Neuronal stem cell (in vitro differentiated cells): ENCODE measurements at regions not wholly inside any gene's neighbourhood (a gene's known extent, or its start where the extent isn't known, plus 50 kb on each side); places are given as distances from the start of the nearest gene placed in this dataset.
A peak's percentile ranks its signal among the peaks of the same experiment; 100 is the strongest.

Experiments used
- DNase-seq: peaks from one replicate; pipeline ENCODE4 v3.0.0-alpha.2; 2013; ENCODE audit warnings: low spot score
- H2AFZ ChIP-seq: one replicate; pipeline ENCODE4 v1.6.1; 2013; ENCODE audit warnings: mild to moderate bottlenecking, low read length, inconsistent platforms
- H2AK5ac ChIP-seq: 2 replicates; pipeline ENCODE4 v1.6.1; 2013; ENCODE audit warnings: low read depth, mild to moderate bottlenecking, inconsistent platforms, low read length, moderate library complexity, mixed read lengths
- H2BK120ac ChIP-seq: 2 replicates; pipeline ENCODE4 v1.6.1; 2013; ENCODE audit warnings: low read depth, mild to moderate bottlenecking, inconsistent platforms, low read length, moderate library complexity, mixed read lengths
- H2BK12ac ChIP-seq: one replicate; pipeline ENCODE4 v1.6.1; 2013; ENCODE audit warnings: low read length, inconsistent platforms
- H2BK15ac ChIP-seq: 2 replicates; pipeline ENCODE4 v1.6.1; 2013; ENCODE audit warnings: mild to moderate bottlenecking, low read length, inconsistent platforms, mixed read lengths
- H2BK5ac ChIP-seq: one replicate; pipeline ENCODE4 v1.6.1; 2013; ENCODE audit warnings: inconsistent platforms, mild to moderate bottlenecking, low read length, moderate library complexity
- H3K14ac ChIP-seq: one replicate; pipeline ENCODE4 v1.6.1; 2013; ENCODE audit warnings: low read length, inconsistent platforms
- H3K18ac ChIP-seq: 2 replicates; pipeline ENCODE4 v1.6.1; 2013; ENCODE audit warnings: low read length, inconsistent platforms
- H3K23ac ChIP-seq: 2 replicates; pipeline ENCODE4 v1.6.1; 2013; ENCODE audit warnings: low read depth, mild to moderate bottlenecking, mixed read lengths, low read length, inconsistent platforms; ENCODE audit not compliant: poor library complexity
- H3K27ac ChIP-seq: replicated peaks from 3 replicates; pipeline ENCODE4 v1.5.1; 2013; ENCODE audit warnings: low read length, inconsistent platforms
- H3K27me3 ChIP-seq, 3 experiments: 2 replicates each; pipeline ENCODE4 v1.6.1; 2013; ENCODE audit warnings: low read length in 3 of 3, mild to moderate bottlenecking in 2 of 3, inconsistent platforms in 1 of 3, low read depth in 1 of 3, mixed read lengths in 1 of 3, moderate library complexity in 1 of 3; ENCODE audit not compliant: control insufficient read depth in 3 of 3, insufficient read depth in 3 of 3
- H3K36me3 ChIP-seq, 2 donors: replicated peaks in 1 of 2; 2 replicates each; pipeline ENCODE4 v1.6.1; 2013; ENCODE audit warnings: low read length in 2 of 2; ENCODE audit not compliant: control insufficient read depth in 2 of 2, insufficient read depth in 2 of 2
- H3K4ac ChIP-seq: 2 replicates; pipeline ENCODE4 v1.6.1; 2013; ENCODE audit warnings: inconsistent platforms, mild to moderate bottlenecking, low read length, moderate library complexity
- H3K4me1 ChIP-seq, 2 donors: 1 replicate in 1 of 2; 2 replicates in 1 of 2; pipeline ENCODE4 v1.6.1; 2013; ENCODE audit warnings: low read length in 2 of 2, low read depth in 1 of 2; ENCODE audit not compliant: control insufficient read depth in 2 of 2, insufficient read depth in 1 of 2
- H3K4me2 ChIP-seq: one replicate; pipeline ENCODE4 v1.6.1; 2013; ENCODE audit warnings: mild to moderate bottlenecking, low read length, inconsistent platforms; ENCODE audit not compliant: insufficient read depth, poor library complexity, severe bottlenecking
- H3K4me3 ChIP-seq, 2 donors: 2 replicates each; pipeline ENCODE4 v1.5.1; 2013; ENCODE audit warnings: low read length in 2 of 2, mild to moderate bottlenecking in 2 of 2, inconsistent platforms in 1 of 2, moderate library complexity in 1 of 2
- H3K79me1 ChIP-seq: one replicate; pipeline ENCODE4 v1.6.1; 2013; ENCODE audit warnings: low read depth, mild to moderate bottlenecking, inconsistent platforms, low read length, moderate library complexity
- H3K9ac ChIP-seq: one replicate; pipeline ENCODE4 v1.6.1; 2013; ENCODE audit warnings: mild to moderate bottlenecking, low read depth, low read length, inconsistent platforms; ENCODE audit not compliant: poor library complexity
- H3K9me3 ChIP-seq, 2 donors: replicated peaks in 1 of 2; 2 replicates each; pipeline versions ENCODE3 to v1.6.1; 2013; ENCODE audit warnings: low read length in 2 of 2, mild to moderate bottlenecking in 2 of 2, inconsistent platforms in 1 of 2, low read depth in 1 of 2, mixed read lengths in 1 of 2, moderate library complexity in 1 of 2; ENCODE audit not compliant: control insufficient read depth in 2 of 2, insufficient read depth in 1 of 2
- H4K8ac ChIP-seq: one replicate; pipeline ENCODE4 v1.6.1; 2013; ENCODE audit warnings: low read depth, mild to moderate bottlenecking, inconsistent platforms, low read length, moderate library complexity
- H4K91ac ChIP-seq: one replicate; pipeline ENCODE4 v1.6.1; 2013; ENCODE audit warnings: low read length, low read depth, mild to moderate bottlenecking, inconsistent platforms; ENCODE audit not compliant: poor library complexity
- WGBS, 2 donors: extraction: QIAGEN DNeasy Blood & Tissue Kit; methylation state at CpG; one replicate each; pipeline ENCODE4 v1.1.7; 2013; ENCODE audit warnings: missing lambda C conversion rate in 2 of 2, mixed read lengths in 1 of 2; ENCODE audit not compliant: insufficient read length in 2 of 2, insufficient replicate concordance in 1 of 2; ENCODE audit errors: extremely low coverage in 2 of 2; 5-methylcytosine and 5-hydroxymethylcytosine counted together

DNA sequence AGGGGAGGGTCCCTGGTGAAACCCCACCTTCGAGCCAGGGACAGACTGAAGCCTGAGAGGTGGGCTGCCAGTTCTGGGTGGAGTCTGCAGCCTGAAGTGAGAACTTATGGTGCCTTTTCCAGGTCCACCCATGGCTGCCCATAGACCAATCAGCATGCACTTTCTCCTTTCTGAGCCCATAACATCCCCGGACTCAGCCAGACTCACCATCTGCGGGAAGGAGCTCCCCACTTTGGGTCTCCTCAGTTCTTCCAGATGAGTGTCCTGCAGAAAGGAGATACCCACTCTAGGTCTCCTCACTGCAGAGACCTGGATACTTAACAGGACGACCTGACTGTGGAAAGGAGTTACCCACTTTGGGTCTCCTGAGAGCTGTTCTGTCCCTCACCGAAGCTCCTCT lies 1673.4 kb upstream of the TMEFF2 start:
- Histone ChIP-seq H2AFZ (no peak overlapping the region), H3K4me3 (no peak overlapping the region)

DNA sequence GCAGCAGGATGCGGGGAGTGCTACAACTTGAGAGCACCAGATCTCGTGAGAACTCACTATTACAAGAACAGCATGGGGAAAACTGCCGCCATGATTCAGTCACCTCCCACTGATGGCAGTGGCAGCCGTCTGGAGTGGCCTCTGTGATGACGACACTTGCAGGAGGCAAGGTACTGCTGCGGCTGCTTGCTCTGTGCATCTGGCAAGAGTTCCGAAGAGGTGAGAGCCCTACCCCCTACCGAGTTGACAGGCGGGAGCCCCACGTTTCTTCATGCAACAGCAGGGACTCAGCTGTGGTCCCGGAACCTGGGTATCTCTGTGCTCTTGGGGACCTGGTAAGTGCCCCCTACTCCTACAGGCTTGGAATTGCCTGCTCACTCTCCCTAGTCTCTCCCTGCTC lies 1672.7 kb upstream of the TMEFF2 start:
- Histone ChIP-seq H3K23ac (no peak overlapping the region), H3K27ac (no peak overlapping the region), H2AK5ac (no peak overlapping the region), H3K79me1 (no peaks in the 10 kb centered on the region), H3K36me3 (no peaks in the 10 kb centered on the region), H4K91ac (no peak overlapping the region), H3K18ac (peak overlapping the region; percentile 57), H3K4ac (no peak overlapping the region), H2BK5ac (no peak overlapping the region), H3K14ac (peak overlapping the region; percentile 38), H3K4me3 (no peak overlapping the region), H2BK120ac (no peak overlapping the region), H3K9me3 (peaks cover 0 to 5% of the 10 kb centered on the region in 2 donors), H3K27me3 (no peaks in the 10 kb centered on the region), H3K4me2 (no peak overlapping the region), H3K4me1 (no peaks in the 10 kb centered on the region), H4K8ac (no peak overlapping the region), H3K9ac (no peak overlapping the region), H2BK15ac (no peak overlapping the region), H2BK12ac (no peak overlapping the region), H2AFZ (no peak overlapping the region)
- WGBS, 2 donors: no CpG with 5 or more reads among the region's 11 CpGs
- DNase-seq: no peak

More for the DNA sequence above, 1673.4 kb upstream of the TMEFF2 start:
- Histone ChIP-seq H3K18ac (no peak overlapping the region), H3K14ac (no peak overlapping the region), H2BK12ac (no peak overlapping the region), H3K4me1 (no peaks in the 10 kb centered on the region), H3K4ac (no peak overlapping the region), H3K79me1 (no peaks in the 10 kb centered on the region), H3K9ac (no peak overlapping the region), H3K36me3 (no peaks in the 10 kb centered on the region), H3K23ac (no peak overlapping the region), H4K91ac (no peak overlapping the region), H3K4me2 (no peak overlapping the region), H3K27ac (no peak overlapping the region), H4K8ac (no peak overlapping the region), H2AK5ac (no peak overlapping the region), H3K9me3 (peaks cover 0 to 5% of the 10 kb centered on the region in 2 donors), H2BK15ac (no peak overlapping the region), H3K27me3 (no peaks in the 10 kb centered on the region), H2BK120ac (no peak overlapping the region), H2BK5ac (no peak overlapping the region)
- DNase-seq: no peak
- WGBS, 2 donors: no CpG with 5 or more reads among the region's 5 CpGs

DNA sequence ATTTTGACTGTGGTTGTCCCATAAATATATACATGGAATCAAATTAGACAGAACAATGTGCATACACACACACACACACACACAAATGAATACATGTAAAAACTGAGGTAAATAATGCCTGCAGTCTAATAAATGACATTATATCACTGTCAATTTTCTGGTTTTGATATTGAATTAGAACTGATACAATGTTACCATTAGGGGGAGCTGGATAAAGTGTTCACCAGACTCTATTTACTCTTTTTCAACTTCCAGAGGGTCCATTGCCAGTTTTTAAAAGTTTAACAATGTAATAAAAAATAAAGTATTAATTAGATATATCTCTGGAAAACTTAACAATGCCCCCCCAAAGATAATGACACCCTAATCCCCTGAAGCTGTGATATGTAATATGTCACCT lies 1666.8 kb upstream of the TMEFF2 start:
- H3K14ac ChIP-seq: no peak overlapping the region
- no peak overlapping the region for H3K4me3 ChIP-seq
- no peak overlapping the region for H2AFZ ChIP-seq
- H4K8ac ChIP-seq: no peak overlapping the region
- H4K91ac ChIP-seq: no peak overlapping the region
- H2BK120ac ChIP-seq: no peak overlapping the region
- H3K18ac ChIP-seq: no peak overlapping the region
- no peak overlapping the region for H2BK12ac ChIP-seq
- DNase-seq: no peak
- no peaks in the 10 kb centered on the region for H3K27me3 ChIP-seq
- H2BK5ac ChIP-seq: no peak overlapping the region
- H3K27ac ChIP-seq: no peak overlapping the region
- H3K9me3 ChIP-seq: no peaks in the 10 kb centered on the region
- H2AK5ac ChIP-seq: no peak overlapping the region
- H2BK15ac ChIP-seq: no peak overlapping the region
- no peak overlapping the region for H3K4ac ChIP-seq
- H3K4me2 ChIP-seq: no peak overlapping the region
- H3K23ac ChIP-seq: no peak overlapping the region
- no peaks in the 10 kb centered on the region for H3K4me1 ChIP-seq
- no peaks in the 10 kb centered on the region for H3K79me1 ChIP-seq
- no peak overlapping the region for H3K9ac ChIP-seq
- no peaks in the 10 kb centered on the region for H3K36me3 ChIP-seq

DNA sequence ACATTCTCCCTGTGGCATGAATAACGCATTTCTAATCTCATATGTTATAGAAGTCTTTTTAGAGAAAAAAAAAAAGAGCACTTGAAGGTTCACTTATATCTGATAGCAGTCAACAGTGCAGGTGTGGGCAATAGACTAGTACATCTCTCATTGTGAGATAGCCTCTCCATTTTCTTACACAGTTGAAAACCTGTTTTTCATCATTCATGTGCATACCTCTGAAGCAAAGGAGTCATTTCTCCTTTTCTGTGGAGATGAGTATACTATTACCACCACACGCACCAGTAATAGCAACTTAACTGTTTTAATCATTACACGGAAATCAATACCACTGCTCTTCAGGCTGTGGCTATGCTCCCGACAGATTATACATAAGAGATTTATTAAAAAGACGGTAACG lies 1653.3 kb upstream of the TMEFF2 start:
- H2AFZ ChIP-seq: no peak overlapping the region
- whole genome bisulfite sequencing, 2 donors: no CpG with 5 or more reads among the region's 6 CpGs
- H3K4me1 ChIP-seq: no peaks in the 10 kb centered on the region
- H4K91ac ChIP-seq: no peak overlapping the region
- H3K14ac ChIP-seq: no peak overlapping the region
- no peak overlapping the region for H3K4ac ChIP-seq
- no peak overlapping the region for H2BK15ac ChIP-seq
- no peak overlapping the region for H2AK5ac ChIP-seq
- H3K23ac ChIP-seq: no peak overlapping the region
- no peak overlapping the region for H3K27ac ChIP-seq
- H2BK120ac ChIP-seq: no peak overlapping the region
- H3K9me3 ChIP-seq: no peaks in the 10 kb centered on the region
- no peaks in the 10 kb centered on the region for H3K36me3 ChIP-seq
- no peak for DNase-seq
- H2BK12ac ChIP-seq: no peak overlapping the region
- H2BK5ac ChIP-seq: no peak overlapping the region
- no peaks in the 10 kb centered on the region for H3K27me3 ChIP-seq
- H4K8ac ChIP-seq: no peak overlapping the region
- H3K9ac ChIP-seq: no peak overlapping the region
- no peak overlapping the region for H3K4me2 ChIP-seq
- no peak overlapping the region for H3K4me3 ChIP-seq
- H3K18ac ChIP-seq: no peak overlapping the region
- H3K79me1 ChIP-seq: no peaks in the 10 kb centered on the region
